ENCODE measurements at regions not wholly inside any gene's neighbourhood (a gene's known extent, or its start where the extent isn't known, plus 50 kb on each side); places are given as distances from the start of the nearest gene placed in this dataset.

DNA sequence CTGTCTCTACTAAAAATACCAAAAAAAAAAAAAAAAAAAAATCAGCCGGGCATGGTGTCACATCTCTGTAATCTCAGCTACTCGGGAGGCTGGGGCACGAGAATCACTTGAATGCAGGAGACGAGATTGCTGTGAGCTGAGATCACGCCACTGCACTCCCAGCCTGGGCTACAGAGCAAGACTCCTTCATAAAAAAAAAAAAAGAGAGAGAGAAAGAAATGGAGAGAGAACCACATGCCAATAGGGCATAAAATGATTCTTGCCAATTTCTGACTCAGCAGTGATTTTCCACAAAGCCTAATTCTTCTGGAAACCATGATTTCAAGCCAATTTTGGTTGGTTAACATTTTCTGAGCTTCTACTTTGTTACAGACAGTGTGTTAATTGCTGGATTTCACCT lies 250.4 kb upstream of the SEL1L start:
- Histone ChIP-seq H3K9ac (no peak overlapping the region), H3K4me1 (no peaks in the 10 kb centered on the region), H3K36me3 (ENCODE audit: control insufficient read depth, insufficient read depth, low read length) (no peaks in the 10 kb centered on the region), H3K27me3 (ENCODE audit: control insufficient read depth, insufficient read depth, low read length) (no peaks in the 10 kb centered on the region), H3K4me2 (ENCODE audit: low read length) (no peak overlapping the region), H3K4me3 (ENCODE audit: low read depth, low read length) (no peak overlapping the region), H3K9me3 (ENCODE audit: control insufficient read depth, low read length) (no peaks in the 10 kb centered on the region), H2AFZ (no peak overlapping the region), H3K27ac (no peak overlapping the region), H3K79me2 (no peaks in the 10 kb centered on the region)
- TF ChIP-seq, protein P1, sequence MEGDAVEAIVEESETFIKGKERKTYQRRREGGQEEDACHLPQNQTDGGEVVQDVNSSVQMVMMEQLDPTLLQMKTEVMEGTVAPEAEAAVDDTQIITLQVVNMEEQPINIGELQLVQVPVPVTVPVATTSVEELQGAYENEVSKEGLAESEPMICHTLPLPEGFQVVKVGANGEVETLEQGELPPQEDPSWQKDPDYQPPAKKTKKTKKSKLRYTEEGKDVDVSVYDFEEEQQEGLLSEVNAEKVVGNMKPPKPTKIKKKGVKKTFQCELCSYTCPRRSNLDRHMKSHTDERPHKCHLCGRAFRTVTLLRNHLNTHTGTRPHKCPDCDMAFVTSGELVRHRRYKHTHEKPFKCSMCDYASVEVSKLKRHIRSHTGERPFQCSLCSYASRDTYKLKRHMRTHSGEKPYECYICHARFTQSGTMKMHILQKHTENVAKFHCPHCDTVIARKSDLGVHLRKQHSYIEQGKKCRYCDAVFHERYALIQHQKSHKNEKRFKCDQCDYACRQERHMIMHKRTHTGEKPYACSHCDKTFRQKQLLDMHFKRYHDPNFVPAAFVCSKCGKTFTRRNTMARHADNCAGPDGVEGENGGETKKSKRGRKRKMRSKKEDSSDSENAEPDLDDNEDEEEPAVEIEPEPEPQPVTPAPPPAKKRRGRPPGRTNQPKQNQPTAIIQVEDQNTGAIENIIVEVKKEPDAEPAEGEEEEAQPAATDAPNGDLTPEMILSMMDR (IDR thresholded peaks at IDR 0.05) = no peak

- Histone ChIP-seq H3K27me3 (ENCODE audit: control insufficient read depth, insufficient read depth, low read length) (no peaks in the 10 kb centered on the region), H3K4me1 (peaks cover 3% of the 10 kb centered on the region), H3K27ac (no peak overlapping the region), H3K9ac (no peak overlapping the region), H2AFZ (no peak overlapping the region), H3K36me3 (ENCODE audit: control insufficient read depth, insufficient read depth, low read length) (no peaks in the 10 kb centered on the region), H3K4me2 (ENCODE audit: low read length) (no peak overlapping the region), H3K9me3 (ENCODE audit: control insufficient read depth, low read length) (no peaks in the 10 kb centered on the region), H3K4me3 (ENCODE audit: low read depth, low read length) (no peak overlapping the region), H3K79me2 (no peaks in the 10 kb centered on the region)
- TF ChIP-seq, protein P1 (IDR thresholded peaks at IDR 0.05) = no peak
These were observed 263.7 kb upstream of the SEL1L start for GRCh38 chr14:81797315-81797714.

GRCh38 chr14:81801921-81802320 lies 268.3 kb upstream of the SEL1L start:
- Histone ChIP-seq H3K9ac (no peak overlapping the region), H3K27ac (peak overlapping the region; percentile 21), H3K79me2 (no peaks in the 10 kb centered on the region), H3K4me2 (ENCODE audit: low read length) (no peak overlapping the region), H3K4me1 (peaks cover 14% of the 10 kb centered on the region), H3K27me3 (ENCODE audit: control insufficient read depth, insufficient read depth, low read length) (no peaks in the 10 kb centered on the region), H2AFZ (peak overlapping the region; percentile 4), H3K4me3 (ENCODE audit: low read depth, low read length) (no peak overlapping the region), H3K36me3 (ENCODE audit: control insufficient read depth, insufficient read depth, low read length) (no peaks in the 10 kb centered on the region), H3K9me3 (ENCODE audit: control insufficient read depth, low read length) (no peaks in the 10 kb centered on the region)
- TF ChIP-seq, protein P1 (IDR thresholded peaks at IDR 0.05) = no peak

- Histone ChIP-seq H3K4me3 (ENCODE audit: low read depth, low read length) (no peak overlapping the region), H3K79me2 (no peaks in the 10 kb centered on the region), H3K27ac (peak overlapping the region; percentile 21), H3K9me3 (ENCODE audit: control insufficient read depth, low read length) (no peaks in the 10 kb centered on the region), H3K4me1 (peaks cover 14% of the 10 kb centered on the region), H3K27me3 (ENCODE audit: control insufficient read depth, insufficient read depth, low read length) (no peaks in the 10 kb centered on the region), H3K4me2 (ENCODE audit: low read length) (no peak overlapping the region), H2AFZ (peak overlapping the region; percentile 4), H3K36me3 (ENCODE audit: control insufficient read depth, insufficient read depth, low read length) (no peaks in the 10 kb centered on the region), H3K9ac (no peak overlapping the region)
- TF ChIP-seq, protein P1 (IDR thresholded peaks at IDR 0.05) = no peak
These were observed 268.7 kb upstream of the SEL1L start for GRCh38 chr14:81802341-81802740.

DNA sequence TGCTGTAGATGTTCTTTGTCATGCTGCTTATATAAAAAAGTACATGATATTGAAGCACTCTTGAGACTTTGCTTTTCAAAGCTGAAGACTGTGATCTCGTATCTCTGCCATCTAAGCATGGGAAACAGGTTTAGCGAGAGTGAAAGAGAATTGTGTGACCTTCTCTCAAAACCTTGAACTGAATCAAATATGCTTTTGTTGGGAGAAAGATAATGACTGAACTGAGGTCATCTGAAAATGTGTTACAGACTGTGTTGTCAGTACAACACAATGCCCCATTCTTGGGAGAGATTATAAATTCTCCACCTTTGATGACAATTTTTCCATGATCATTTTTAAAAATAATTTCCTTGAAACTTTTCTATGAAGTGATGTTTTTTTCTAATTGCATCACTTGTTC lies 272.1 kb upstream of the SEL1L start:
- no peaks in the 10 kb centered on the region for H3K36me3 ChIP-seq (ENCODE audit: control insufficient read depth, insufficient read depth, low read length)
- H3K27ac ChIP-seq = peak overlapping the region; percentile 17
- peak overlapping the region; percentile 12 for H2AFZ ChIP-seq
- no peaks in the 10 kb centered on the region for H3K79me2 ChIP-seq
- peak overlapping the region; percentile 14 for H3K4me2 ChIP-seq (ENCODE audit: low read length)
- H3K4me3 ChIP-seq (ENCODE audit: low read depth, low read length) = no peak overlapping the region
- H3K9me3 ChIP-seq (ENCODE audit: control insufficient read depth, low read length) = no peaks in the 10 kb centered on the region
- H3K27me3 ChIP-seq (ENCODE audit: control insufficient read depth, insufficient read depth, low read length) = no peaks in the 10 kb centered on the region
- H3K4me1 ChIP-seq = peaks cover 14% of the 10 kb centered on the region
- no peak overlapping the region for H3K9ac ChIP-seq
- TF ChIP-seq, protein P1 (IDR thresholded peaks at IDR 0.05) = no peak
